Liver (tissue), 8 donors: ENCODE measurements at regions not wholly inside any gene's neighbourhood (a gene's known extent, or its start where the extent isn't known, plus 50 kb on each side); places are given as distances from the start of the nearest gene placed in this dataset.

Experiments
- DNase-seq: peaks from one replicate; pipeline ENCODE4 v3.0.0-alpha.2; 2017; ENCODE audit warnings: low spot score
- H3K27ac ChIP-seq, 2 donors: one replicate each; pipeline ENCODE4 v1.7.0; 2013; ENCODE audit warnings: inconsistent platforms in 2 of 2, low read length in 2 of 2, control low read depth in 1 of 2, low read depth in 1 of 2, mild to moderate bottlenecking in 1 of 2
- H3K27me3 ChIP-seq, 4 donors: one replicate each; pipeline versions ENCODE4 v1.6.1 to v1.7.0; 2013; ENCODE audit warnings: low read length in 3 of 4, inconsistent platforms in 1 of 4, mild to moderate bottlenecking in 1 of 4, moderate library complexity in 1 of 4; ENCODE audit not compliant: control insufficient read depth in 4 of 4, insufficient read depth in 4 of 4
- H3K36me3 ChIP-seq, 4 donors: one replicate each; pipeline versions ENCODE4 v1.6.1 to v1.7.0; 2013; ENCODE audit warnings: low read length in 3 of 4, mild to moderate bottlenecking in 3 of 4, low read depth in 1 of 4, moderate library complexity in 1 of 4; ENCODE audit not compliant: control insufficient read depth in 4 of 4, insufficient read depth in 3 of 4
- H3K4me1 ChIP-seq, 4 donors: one replicate each; pipeline versions ENCODE4 v1.6.1 to v1.7.0; 2013; ENCODE audit warnings: low read length in 3 of 4, mild to moderate bottlenecking in 3 of 4, moderate library complexity in 1 of 4; ENCODE audit not compliant: control insufficient read depth in 4 of 4, insufficient read depth in 4 of 4
- H3K4me3 ChIP-seq, 3 donors: one replicate each; pipeline versions ENCODE4 v1.6.1 to v1.7.0; 2013; ENCODE audit warnings: low read length in 3 of 3, control low read depth in 1 of 3, low read depth in 1 of 3, mild to moderate bottlenecking in 1 of 3
- H3K9ac ChIP-seq, 2 donors: one replicate each; pipeline ENCODE4 v1.7.0; 2013; ENCODE audit warnings: low read length in 2 of 2, mild to moderate bottlenecking in 2 of 2, moderate library complexity in 2 of 2, control low read depth in 1 of 2, low read depth in 1 of 2
- H3K9me3 ChIP-seq, 4 donors: one replicate each; pipeline versions ENCODE4 v1.6.1 to v1.7.0; 2013; ENCODE audit warnings: low read length in 3 of 4; ENCODE audit not compliant: control insufficient read depth in 4 of 4
- EGR1 ChIP-seq, 2 donors: IDR thresholded peaks; 2 replicates each; pipeline ENCODE4 v1.6.1; 2016 to 2018; ENCODE audit warnings: antibody characterized with exemption in 2 of 2, low read depth in 2 of 2
- FOXA1 ChIP-seq: IDR thresholded peaks from 2 replicates; pipeline ENCODE4 v1.6.1; 2016; ENCODE audit warnings: antibody characterized with exemption
- FOXA2 ChIP-seq: IDR thresholded peaks from 2 replicates; pipeline ENCODE4 v1.6.1; 2016; ENCODE audit warnings: antibody characterized with exemption
- GABPA ChIP-seq, 2 donors: IDR thresholded peaks in 1 of 2; conservative IDR thresholded peaks in 1 of 2; 2 replicates each; pipeline ENCODE4 v1.6.1; 2016; ENCODE audit warnings: antibody characterized with exemption in 2 of 2, mild to moderate bottlenecking in 1 of 2, moderate library complexity in 1 of 2
- HNF4A ChIP-seq, 2 donors: conservative IDR thresholded peaks; 2 replicates each; pipeline ENCODE4 v1.6.1; 2016; ENCODE audit warnings: antibody characterized with exemption in 2 of 2, mild to moderate bottlenecking in 2 of 2
- HNF4G ChIP-seq: IDR thresholded peaks from 2 replicates; pipeline ENCODE4 v1.6.1; 2016; ENCODE audit warnings: antibody characterized with exemption
- JUND ChIP-seq, 2 donors: IDR thresholded peaks; 2 replicates each; pipeline ENCODE4 v1.6.1; 2016; ENCODE audit warnings: antibody characterized with exemption in 2 of 2
- NR2F2 ChIP-seq: IDR thresholded peaks from 2 replicates; pipeline ENCODE4 v1.6.1; 2016; ENCODE audit warnings: antibody characterized with exemption
- RXRA ChIP-seq, 2 donors: IDR thresholded peaks; 2 replicates each; pipeline ENCODE4 v1.6.1; 2017 to 2018; ENCODE audit warnings: antibody characterized with exemption in 2 of 2, mild to moderate bottlenecking in 1 of 2
- SP1 ChIP-seq: IDR thresholded peaks from 2 replicates; pipeline ENCODE4 v1.6.1; 2018; ENCODE audit warnings: antibody characterized with exemption, mild to moderate bottlenecking
- TAF1 ChIP-seq: conservative IDR thresholded peaks from 2 replicates; pipeline ENCODE4 v1.6.1; 2016; ENCODE audit warnings: antibody characterized with exemption, mild to moderate bottlenecking
- YY1 ChIP-seq: IDR thresholded peaks from 2 replicates; pipeline ENCODE4 v1.6.1; 2016; ENCODE audit warnings: antibody characterized with exemption, mild to moderate bottlenecking
- whole genome bisulfite sequencing: extraction: QIAGEN DNeasy Blood & Tissue Kit; methylation state at CpG from one replicate; pipeline ENCODE4 v1.1.7; 2013; 5-methylcytosine and 5-hydroxymethylcytosine counted together
- TF ChIP-seq, protein P1 (sequence below): IDR thresholded peaks from 2 replicates; pipeline ENCODE4 v1.6.1; 2016; ENCODE audit warnings: antibody characterized with exemption
- TF ChIP-seq, protein P2 (sequence below): fragments of 150-350 bp; IDR thresholded peaks from 2 replicates; pipeline ENCODE4 v1.5.1; 2017; ENCODE audit warnings: improper control_type of control experiment, low read depth, low read length; ENCODE audit not compliant: missing input control
- TF ChIP-seq, protein P3 (sequence below): IDR thresholded peaks from 2 replicates; pipeline ENCODE4 v1.6.1; 2016; ENCODE audit warnings: antibody characterized with exemption, mild to moderate bottlenecking
- donor health status: healthy.
- donor health status: healthy.
- donor health status: healthy.
- donor health status: healthy.
- donor health status: healthy.

DNA sequence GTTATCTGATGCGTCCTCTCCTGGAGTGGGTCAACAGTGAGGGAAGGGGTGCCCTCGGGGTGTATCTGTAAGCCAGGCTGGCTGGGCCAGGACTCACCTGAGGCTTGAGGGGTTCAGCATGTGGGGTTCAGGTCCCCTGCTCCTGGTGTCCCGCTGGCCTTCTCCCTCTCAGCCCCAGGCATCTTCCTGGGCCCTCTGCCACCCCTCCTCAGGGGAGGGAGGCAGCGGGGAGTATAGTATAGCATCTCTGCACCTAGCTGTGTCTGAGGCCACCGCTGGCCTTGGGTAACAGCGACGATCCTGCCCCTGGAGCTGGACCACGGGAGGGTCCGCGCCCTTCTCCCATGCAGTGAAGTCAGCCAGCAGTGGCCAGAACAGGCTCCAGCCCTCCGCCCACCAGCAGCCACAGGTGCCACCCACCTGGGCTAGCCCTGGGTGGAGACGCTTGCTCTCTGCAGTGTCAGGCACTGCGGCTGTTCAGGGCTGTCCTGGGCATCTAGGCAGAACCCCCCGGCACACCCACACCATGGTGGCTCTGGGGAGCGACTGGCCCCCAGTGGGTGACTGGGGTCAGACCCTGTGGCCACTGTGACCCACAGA lies 110.7 kb upstream of the NKX1-1 start:
- TF ChIP-seq YY1: no peak
- no peak for TF ChIP-seq GABPA (IDR thresholded peaks at IDR 0.05 in 1 of 2, conservative IDR thresholded peaks at IDR 0.05 in 1 of 2)
- TF ChIP-seq, protein P1, sequence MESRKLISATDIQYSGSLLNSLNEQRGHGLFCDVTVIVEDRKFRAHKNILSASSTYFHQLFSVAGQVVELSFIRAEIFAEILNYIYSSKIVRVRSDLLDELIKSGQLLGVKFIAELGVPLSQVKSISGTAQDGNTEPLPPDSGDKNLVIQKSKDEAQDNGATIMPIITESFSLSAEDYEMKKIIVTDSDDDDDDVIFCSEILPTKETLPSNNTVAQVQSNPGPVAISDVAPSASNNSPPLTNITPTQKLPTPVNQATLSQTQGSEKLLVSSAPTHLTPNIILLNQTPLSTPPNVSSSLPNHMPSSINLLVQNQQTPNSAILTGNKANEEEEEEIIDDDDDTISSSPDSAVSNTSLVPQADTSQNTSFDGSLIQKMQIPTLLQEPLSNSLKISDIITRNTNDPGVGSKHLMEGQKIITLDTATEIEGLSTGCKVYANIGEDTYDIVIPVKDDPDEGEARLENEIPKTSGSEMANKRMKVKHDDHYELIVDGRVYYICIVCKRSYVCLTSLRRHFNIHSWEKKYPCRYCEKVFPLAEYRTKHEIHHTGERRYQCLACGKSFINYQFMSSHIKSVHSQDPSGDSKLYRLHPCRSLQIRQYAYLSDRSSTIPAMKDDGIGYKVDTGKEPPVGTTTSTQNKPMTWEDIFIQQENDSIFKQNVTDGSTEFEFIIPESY: no peak
- TF ChIP-seq TAF1: no peak
- no peak for TF ChIP-seq EGR1 (IDR thresholded peaks at IDR 0.05; ENCODE audit: low read depth in 2 of 2)
- Histone ChIP-seq H3K36me3 (no peaks in the 10 kb centered on the region), H3K27ac (no peak overlapping the region), H3K9me3 (no peaks in the 10 kb centered on the region), H3K4me1 (peaks cover 0 to 6% (median under 1%) of the 10 kb centered on the region in 4 donors), H3K27me3 (peaks cover 0 to 7% (median under 1%) of the 10 kb centered on the region in 4 donors), H3K9ac (no peak overlapping the region), H3K4me3 (no peak overlapping the region)
- WGBS: 75% methylated on average over 15 of the region's 15 CpGs
- DNase-seq: no peak

DNA sequence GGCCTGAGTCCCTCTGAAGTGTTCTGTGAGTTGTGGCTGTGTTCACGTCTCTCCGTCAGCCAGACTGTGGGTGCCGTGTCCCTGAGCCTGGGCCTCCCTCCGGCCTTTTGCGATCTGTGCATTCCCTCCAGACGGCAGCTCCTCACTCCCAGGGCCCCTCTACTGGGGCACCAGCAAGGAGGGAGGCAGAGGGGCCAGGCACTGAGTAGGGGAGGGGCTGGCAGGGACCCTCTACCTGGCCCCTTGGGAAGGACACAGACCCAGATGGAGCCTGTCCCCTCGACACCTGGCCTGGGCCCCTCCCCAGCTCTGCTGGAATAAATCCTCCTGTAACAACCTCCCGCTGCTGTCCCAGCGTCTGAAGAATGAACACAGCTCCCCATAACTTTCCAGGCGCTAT lies 110.0 kb upstream of the NKX1-1 start:
- Histone ChIP-seq H3K4me1 (peaks cover 0 to 4% (median under 1%) of the 10 kb centered on the region in 4 donors), H3K27ac (no peak overlapping the region), H3K9me3 (no peaks in the 10 kb centered on the region), H3K9ac (no peak overlapping the region), H3K27me3 (peaks cover 0 to 7% (median 0%) of the 10 kb centered on the region in 4 donors), H3K4me3 (no peak overlapping the region), H3K36me3 (no peaks in the 10 kb centered on the region)
- 74% methylated on average over 10 of the region's 10 CpGs for WGBS
- TF ChIP-seq HNF4G (no peak), FOXA1 (no peak), RXRA (IDR thresholded peaks at IDR 0.05) (no peak), JUND (IDR thresholded peaks at IDR 0.05) (no peak), EGR1 (IDR thresholded peaks at IDR 0.05; ENCODE audit: low read depth in 2 of 2) (no peak), SP1 (no peak), GABPA (IDR thresholded peaks at IDR 0.05 in 1 of 2, conservative IDR thresholded peaks at IDR 0.05 in 1 of 2) (no peak), FOXA2 (no peak), HNF4A (conservative IDR thresholded peaks at IDR 0.05) (no peak), NR2F2 (no peak), TAF1 (no peak)
- TF ChIP-seq, protein P1: no peak
- TF ChIP-seq, protein P2, sequence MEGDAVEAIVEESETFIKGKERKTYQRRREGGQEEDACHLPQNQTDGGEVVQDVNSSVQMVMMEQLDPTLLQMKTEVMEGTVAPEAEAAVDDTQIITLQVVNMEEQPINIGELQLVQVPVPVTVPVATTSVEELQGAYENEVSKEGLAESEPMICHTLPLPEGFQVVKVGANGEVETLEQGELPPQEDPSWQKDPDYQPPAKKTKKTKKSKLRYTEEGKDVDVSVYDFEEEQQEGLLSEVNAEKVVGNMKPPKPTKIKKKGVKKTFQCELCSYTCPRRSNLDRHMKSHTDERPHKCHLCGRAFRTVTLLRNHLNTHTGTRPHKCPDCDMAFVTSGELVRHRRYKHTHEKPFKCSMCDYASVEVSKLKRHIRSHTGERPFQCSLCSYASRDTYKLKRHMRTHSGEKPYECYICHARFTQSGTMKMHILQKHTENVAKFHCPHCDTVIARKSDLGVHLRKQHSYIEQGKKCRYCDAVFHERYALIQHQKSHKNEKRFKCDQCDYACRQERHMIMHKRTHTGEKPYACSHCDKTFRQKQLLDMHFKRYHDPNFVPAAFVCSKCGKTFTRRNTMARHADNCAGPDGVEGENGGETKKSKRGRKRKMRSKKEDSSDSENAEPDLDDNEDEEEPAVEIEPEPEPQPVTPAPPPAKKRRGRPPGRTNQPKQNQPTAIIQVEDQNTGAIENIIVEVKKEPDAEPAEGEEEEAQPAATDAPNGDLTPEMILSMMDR: no peak
- TF ChIP-seq, protein P3, sequence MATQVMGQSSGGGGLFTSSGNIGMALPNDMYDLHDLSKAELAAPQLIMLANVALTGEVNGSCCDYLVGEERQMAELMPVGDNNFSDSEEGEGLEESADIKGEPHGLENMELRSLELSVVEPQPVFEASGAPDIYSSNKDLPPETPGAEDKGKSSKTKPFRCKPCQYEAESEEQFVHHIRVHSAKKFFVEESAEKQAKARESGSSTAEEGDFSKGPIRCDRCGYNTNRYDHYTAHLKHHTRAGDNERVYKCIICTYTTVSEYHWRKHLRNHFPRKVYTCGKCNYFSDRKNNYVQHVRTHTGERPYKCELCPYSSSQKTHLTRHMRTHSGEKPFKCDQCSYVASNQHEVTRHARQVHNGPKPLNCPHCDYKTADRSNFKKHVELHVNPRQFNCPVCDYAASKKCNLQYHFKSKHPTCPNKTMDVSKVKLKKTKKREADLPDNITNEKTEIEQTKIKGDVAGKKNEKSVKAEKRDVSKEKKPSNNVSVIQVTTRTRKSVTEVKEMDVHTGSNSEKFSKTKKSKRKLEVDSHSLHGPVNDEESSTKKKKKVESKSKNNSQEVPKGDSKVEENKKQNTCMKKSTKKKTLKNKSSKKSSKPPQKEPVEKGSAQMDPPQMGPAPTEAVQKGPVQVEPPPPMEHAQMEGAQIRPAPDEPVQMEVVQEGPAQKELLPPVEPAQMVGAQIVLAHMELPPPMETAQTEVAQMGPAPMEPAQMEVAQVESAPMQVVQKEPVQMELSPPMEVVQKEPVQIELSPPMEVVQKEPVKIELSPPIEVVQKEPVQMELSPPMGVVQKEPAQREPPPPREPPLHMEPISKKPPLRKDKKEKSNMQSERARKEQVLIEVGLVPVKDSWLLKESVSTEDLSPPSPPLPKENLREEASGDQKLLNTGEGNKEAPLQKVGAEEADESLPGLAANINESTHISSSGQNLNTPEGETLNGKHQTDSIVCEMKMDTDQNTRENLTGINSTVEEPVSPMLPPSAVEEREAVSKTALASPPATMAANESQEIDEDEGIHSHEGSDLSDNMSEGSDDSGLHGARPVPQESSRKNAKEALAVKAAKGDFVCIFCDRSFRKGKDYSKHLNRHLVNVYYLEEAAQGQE: no peak
- DNase-seq: no peak
